Thyroid gland (tissue), 4 donors: ENCODE measurements at regions not wholly inside any gene's neighbourhood (a gene's known extent, or its start where the extent isn't known, plus 50 kb on each side); places are given as distances from the start of the nearest gene placed in this dataset.

Experiments
- POLR2A ChIP-seq, 2 donors: fragments of 450-650 bp; IDR thresholded peaks; one replicate each; pipeline ENCODE4 v1.6.1; 2017; ENCODE audit warnings: antibody characterized with exemption in 2 of 2, mild to moderate bottlenecking in 2 of 2, moderate library complexity in 1 of 2
- TF ChIP-seq, protein P1 (sequence below), 6 experiments: fragments of 200-600 bp in 3 of 6; fragments of 450-650 bp in 3 of 6; sonication (generic) in 3 of 6; IDR thresholded peaks; one replicate each; pipeline ENCODE4 v1.5.1; 2016 to 2019; ENCODE audit warnings: antibody characterized with exemption in 6 of 6, mild to moderate bottlenecking in 2 of 6, inconsistent platforms in 1 of 6, moderate library complexity in 1 of 6

DNA sequence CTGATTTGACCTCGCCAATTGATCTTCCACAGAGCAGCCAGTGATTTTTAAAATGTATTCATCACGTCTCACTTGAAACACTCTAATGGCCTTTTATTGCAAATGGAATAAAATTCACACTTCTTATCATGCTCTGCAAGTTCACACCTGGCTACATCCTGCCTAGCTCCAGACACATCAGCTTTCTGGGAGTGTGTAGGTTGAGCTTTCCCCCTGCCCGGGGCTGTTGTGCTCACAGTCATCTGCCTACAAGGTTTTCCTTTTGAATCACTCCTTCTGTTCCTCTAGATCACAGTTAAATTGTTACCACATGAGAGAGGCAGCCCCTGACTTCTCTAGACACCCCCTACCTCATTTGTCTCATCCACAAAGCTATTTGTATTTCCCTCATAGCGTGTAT is 674.5 kb downstream of the PRELID2 start:
- TF ChIP-seq, protein P1, sequence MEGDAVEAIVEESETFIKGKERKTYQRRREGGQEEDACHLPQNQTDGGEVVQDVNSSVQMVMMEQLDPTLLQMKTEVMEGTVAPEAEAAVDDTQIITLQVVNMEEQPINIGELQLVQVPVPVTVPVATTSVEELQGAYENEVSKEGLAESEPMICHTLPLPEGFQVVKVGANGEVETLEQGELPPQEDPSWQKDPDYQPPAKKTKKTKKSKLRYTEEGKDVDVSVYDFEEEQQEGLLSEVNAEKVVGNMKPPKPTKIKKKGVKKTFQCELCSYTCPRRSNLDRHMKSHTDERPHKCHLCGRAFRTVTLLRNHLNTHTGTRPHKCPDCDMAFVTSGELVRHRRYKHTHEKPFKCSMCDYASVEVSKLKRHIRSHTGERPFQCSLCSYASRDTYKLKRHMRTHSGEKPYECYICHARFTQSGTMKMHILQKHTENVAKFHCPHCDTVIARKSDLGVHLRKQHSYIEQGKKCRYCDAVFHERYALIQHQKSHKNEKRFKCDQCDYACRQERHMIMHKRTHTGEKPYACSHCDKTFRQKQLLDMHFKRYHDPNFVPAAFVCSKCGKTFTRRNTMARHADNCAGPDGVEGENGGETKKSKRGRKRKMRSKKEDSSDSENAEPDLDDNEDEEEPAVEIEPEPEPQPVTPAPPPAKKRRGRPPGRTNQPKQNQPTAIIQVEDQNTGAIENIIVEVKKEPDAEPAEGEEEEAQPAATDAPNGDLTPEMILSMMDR (IDR thresholded peaks at IDR 0.05), result no peak
- TF ChIP-seq POLR2A (IDR thresholded peaks at IDR 0.05), result no peak
